Mucosa of rectum (tissue), 2 donors: ENCODE measurements at regions not wholly inside any gene's neighbourhood (a gene's known extent, or its start where the extent isn't known, plus 50 kb on each side); places are given as distances from the start of the nearest gene placed in this dataset.
"Not testable (repeated sequence)": the region's sequence is repeated elsewhere in the genome, so short reads cannot be mapped to it uniquely, and the experiment has no call there.

Source experiments
- H3K27ac ChIP-seq, 2 donors: one replicate each; pipeline ENCODE4 v1.7.0; 2013; ENCODE audit warnings: inconsistent platforms in 2 of 2, low read depth in 2 of 2, low read length in 2 of 2
- H3K27me3 ChIP-seq, 2 donors: one replicate each; pipeline ENCODE4 v1.7.0; 2013; ENCODE audit warnings: low read length in 2 of 2; ENCODE audit not compliant: control insufficient read depth in 2 of 2, insufficient read depth in 2 of 2
- H3K36me3 ChIP-seq, 2 donors: one replicate each; pipeline ENCODE4 v1.7.0; 2013; ENCODE audit warnings: low read length in 2 of 2; ENCODE audit not compliant: control insufficient read depth in 2 of 2, insufficient read depth in 2 of 2
- H3K4me1 ChIP-seq, 2 donors: one replicate each; pipeline ENCODE4 v1.7.0; 2013; ENCODE audit warnings: low read length in 2 of 2, mild to moderate bottlenecking in 1 of 2; ENCODE audit not compliant: control insufficient read depth in 2 of 2, insufficient read depth in 2 of 2
- H3K4me3 ChIP-seq, 2 donors: one replicate each; pipeline ENCODE4 v1.7.0; 2013; ENCODE audit warnings: low read length in 2 of 2
- H3K9ac ChIP-seq, 2 donors: one replicate each; pipeline ENCODE4 v1.7.0; 2013; ENCODE audit warnings: low read length in 2 of 2, low read depth in 1 of 2, mild to moderate bottlenecking in 1 of 2
- H3K9me3 ChIP-seq, 2 donors: one replicate each; pipeline ENCODE4 v1.7.0; 2013; ENCODE audit warnings: low read length in 2 of 2; ENCODE audit not compliant: control insufficient read depth in 2 of 2
- donor health status: healthy.
- donor health status: Normal muscosa, but diverticular disease.

- no peaks in the 10 kb centered on the region for H3K9me3 ChIP-seq
- H3K9ac ChIP-seq = no peak overlapping the region
- H3K27ac ChIP-seq = peak overlapping the region; percentile 62 to 81
- no peak overlapping the region for H3K4me3 ChIP-seq
- no peaks in the 10 kb centered on the region for H3K36me3 ChIP-seq
- peaks cover 2 to 4% of the 10 kb centered on the region in 2 donors for H3K27me3 ChIP-seq
- H3K4me1 ChIP-seq = peaks cover 4 to 13% of the 10 kb centered on the region in 2 donors
These were observed 305.6 kb upstream of the DIPK2B start for GRCh38 chrX:45506149-45506730.

GRCh38 chrX:45505214-45505613 lies 304.5 kb upstream of the DIPK2B start:
- no peak overlapping the region for H3K27ac ChIP-seq
- H3K9me3 ChIP-seq = no peaks in the 10 kb centered on the region
- no peak overlapping the region for H3K9ac ChIP-seq
- H3K4me1 ChIP-seq = peaks cover 4 to 13% of the 10 kb centered on the region in 2 donors
- H3K27me3 ChIP-seq = peaks cover 2 to 4% of the 10 kb centered on the region in 2 donors
- no peaks in the 10 kb centered on the region for H3K36me3 ChIP-seq
- no peak overlapping the region for H3K4me3 ChIP-seq

- not testable (repeated sequence) for H3K27ac ChIP-seq, H3K4me3 ChIP-seq, H3K36me3 ChIP-seq, H3K9ac ChIP-seq, H3K27me3 ChIP-seq, H3K9me3 ChIP-seq
- H3K4me1 ChIP-seq = peaks cover 4 to 13% of the 10 kb centered on the region in 2 donors
These were observed 303.2 kb upstream of the DIPK2B start for GRCh38 chrX:45503787-45504362.

- Histone ChIP-seq H3K27ac (no peak overlapping the region), H3K4me3 (no peak overlapping the region), H3K36me3 (no peaks in the 10 kb centered on the region), H3K9ac (no peak overlapping the region), H3K4me1 (peaks cover 4 to 13% of the 10 kb centered on the region in 2 donors), H3K9me3 (no peaks in the 10 kb centered on the region), H3K27me3 (peaks cover 4 to 6% of the 10 kb centered on the region in 2 donors)
These were observed 301.7 kb upstream of the DIPK2B start for GRCh38 chrX:45502396-45502795.

- no peak overlapping the region for H3K9ac ChIP-seq
- H3K4me3 ChIP-seq = no peak overlapping the region
- no peaks in the 10 kb centered on the region for H3K4me1 ChIP-seq
- H3K9me3 ChIP-seq = no peaks in the 10 kb centered on the region
- peaks cover 0 to 6% of the 10 kb centered on the region in 2 donors for H3K27me3 ChIP-seq
- no peaks in the 10 kb centered on the region for H3K36me3 ChIP-seq
- H3K27ac ChIP-seq = no peak overlapping the region
These were observed 296.6 kb upstream of the DIPK2B start for GRCh38 chrX:45497290-45497689.

- H3K9me3 ChIP-seq = no peaks in the 10 kb centered on the region
- H3K27me3 ChIP-seq = no peaks in the 10 kb centered on the region
- H3K36me3 ChIP-seq = no peaks in the 10 kb centered on the region
- H3K4me3 ChIP-seq = no peak overlapping the region
- no peak overlapping the region for H3K9ac ChIP-seq
- H3K27ac ChIP-seq = no peak overlapping the region
- H3K4me1 ChIP-seq = no peaks in the 10 kb centered on the region
These were observed 285.0 kb upstream of the DIPK2B start for GRCh38 chrX:45485719-45486118.

- Histone ChIP-seq H3K9ac (no peak overlapping the region), H3K4me3 (no peak overlapping the region), H3K9me3 (no peaks in the 10 kb centered on the region), H3K27ac (no peak overlapping the region), H3K36me3 (no peaks in the 10 kb centered on the region), H3K27me3 (no peaks in the 10 kb centered on the region), H3K4me1 (no peaks in the 10 kb centered on the region)
These were observed 279.3 kb upstream of the DIPK2B start for GRCh38 chrX:45479835-45480422.

- Histone ChIP-seq H3K4me1 (no peaks in the 10 kb centered on the region), H3K9ac (no peak overlapping the region), H3K4me3 (no peak overlapping the region), H3K9me3 (no peaks in the 10 kb centered on the region), H3K36me3 (no peaks in the 10 kb centered on the region), H3K27ac (no peak overlapping the region), H3K27me3 (no peaks in the 10 kb centered on the region)
These were observed 278.6 kb upstream of the DIPK2B start for GRCh38 chrX:45479196-45479834.

GRCh38 chrX:45472968-45473367 lies 272.3 kb upstream of the DIPK2B start:
- Histone ChIP-seq H3K9ac (no peak overlapping the region), H3K4me1 (no peaks in the 10 kb centered on the region), H3K4me3 (no peak overlapping the region), H3K9me3 (no peaks in the 10 kb centered on the region), H3K27me3 (no peaks in the 10 kb centered on the region), H3K36me3 (no peaks in the 10 kb centered on the region), H3K27ac (no peak overlapping the region)

GRCh38 chrX:45467537-45467936 lies 266.9 kb upstream of the DIPK2B start:
- H3K27ac ChIP-seq, H3K9ac ChIP-seq, H3K27me3 ChIP-seq, H3K36me3 ChIP-seq, H3K9me3 ChIP-seq, H3K4me3 ChIP-seq, H3K4me1 ChIP-seq: not testable (repeated sequence)
